ENCODE measurements at regions not wholly inside any gene's neighbourhood (a gene's known extent, or its start where the extent isn't known, plus 50 kb on each side); places are given as distances from the start of the nearest gene placed in this dataset.

- H4K20me1 ChIP-seq (ENCODE audit: insufficient read depth, low read length, poor library complexity, severe bottlenecking), result no peaks in the 10 kb centered on the region
- TF ChIP-seq, protein P1, sequence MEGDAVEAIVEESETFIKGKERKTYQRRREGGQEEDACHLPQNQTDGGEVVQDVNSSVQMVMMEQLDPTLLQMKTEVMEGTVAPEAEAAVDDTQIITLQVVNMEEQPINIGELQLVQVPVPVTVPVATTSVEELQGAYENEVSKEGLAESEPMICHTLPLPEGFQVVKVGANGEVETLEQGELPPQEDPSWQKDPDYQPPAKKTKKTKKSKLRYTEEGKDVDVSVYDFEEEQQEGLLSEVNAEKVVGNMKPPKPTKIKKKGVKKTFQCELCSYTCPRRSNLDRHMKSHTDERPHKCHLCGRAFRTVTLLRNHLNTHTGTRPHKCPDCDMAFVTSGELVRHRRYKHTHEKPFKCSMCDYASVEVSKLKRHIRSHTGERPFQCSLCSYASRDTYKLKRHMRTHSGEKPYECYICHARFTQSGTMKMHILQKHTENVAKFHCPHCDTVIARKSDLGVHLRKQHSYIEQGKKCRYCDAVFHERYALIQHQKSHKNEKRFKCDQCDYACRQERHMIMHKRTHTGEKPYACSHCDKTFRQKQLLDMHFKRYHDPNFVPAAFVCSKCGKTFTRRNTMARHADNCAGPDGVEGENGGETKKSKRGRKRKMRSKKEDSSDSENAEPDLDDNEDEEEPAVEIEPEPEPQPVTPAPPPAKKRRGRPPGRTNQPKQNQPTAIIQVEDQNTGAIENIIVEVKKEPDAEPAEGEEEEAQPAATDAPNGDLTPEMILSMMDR (conservative IDR thresholded peaks at IDR 0.05; ENCODE audit: low read length), result no peak
- TF ChIP-seq EZH2phosphoT487 (IDR thresholded peaks at IDR 0.05; ENCODE audit: borderline replicate concordance), result no peak
- no peaks in the 10 kb centered on the region for H3K9me2 ChIP-seq (replicated peaks; ENCODE audit: low read depth, low read length)
- H3K36me3 ChIP-seq (ENCODE audit: insufficient read depth, low read length), result no peaks in the 10 kb centered on the region
- no peak overlapping the region for H3K4me3 ChIP-seq (ENCODE audit: low read length, poor library complexity, severe bottlenecking)
- H2AFZ ChIP-seq (ENCODE audit: low read length), result no peak overlapping the region
- H3K4me1 ChIP-seq (ENCODE audit: insufficient read depth, low read length, poor library complexity, severe bottlenecking), result peaks cover 41% of the 10 kb centered on the region
- no peaks in the 10 kb centered on the region for H3K27me3 ChIP-seq (ENCODE audit: insufficient read depth, low read length, poor library complexity, severe bottlenecking)
- H3K79me2 ChIP-seq (ENCODE audit: insufficient read depth, low read length), result peaks cover 17% of the 10 kb centered on the region; the same call in 1 of the 2 replicates
- H3K4me2 ChIP-seq (ENCODE audit: low read depth, low read length, poor library complexity, severe bottlenecking), result no peak overlapping the region
- H3F3A ChIP-seq (ENCODE audit: low read depth), result no peaks in the 10 kb centered on the region
- no peaks in the 10 kb centered on the region for H3K9me3 ChIP-seq (ENCODE audit: insufficient read depth, low read depth, low read length)
- H3K9ac ChIP-seq (ENCODE audit: low read depth, low read length, poor library complexity, severe bottlenecking), result no peak overlapping the region
Observed at GRCh38 chr6:56759521-56759920, 116.8 kb upstream of the DST start.

GRCh38 chr6:56758553-56758952 is 115.9 kb upstream of the DST start:
- Histone ChIP-seq H3K4me1 (ENCODE audit: insufficient read depth, low read length, poor library complexity, severe bottlenecking) (peaks cover 44% of the 10 kb centered on the region), H3K9me2 (replicated peaks; ENCODE audit: low read depth, low read length) (no peaks in the 10 kb centered on the region), H3K9me3 (ENCODE audit: insufficient read depth, low read depth, low read length) (no peaks in the 10 kb centered on the region), H4K20me1 (ENCODE audit: insufficient read depth, low read length, poor library complexity, severe bottlenecking) (no peaks in the 10 kb centered on the region), H3K9ac (ENCODE audit: low read depth, low read length, poor library complexity, severe bottlenecking) (no peak overlapping the region), H3K4me3 (ENCODE audit: low read length, poor library complexity, severe bottlenecking) (no peak overlapping the region), H3K36me3 (ENCODE audit: insufficient read depth, low read length) (no peaks in the 10 kb centered on the region), H3F3A (ENCODE audit: low read depth) (no peaks in the 10 kb centered on the region), H3K79me2 (ENCODE audit: insufficient read depth, low read length) (peaks cover 17% of the 10 kb centered on the region; the same call in 1 of the 2 replicates), H3K27me3 (ENCODE audit: insufficient read depth, low read length, poor library complexity, severe bottlenecking) (no peaks in the 10 kb centered on the region), H3K4me2 (ENCODE audit: low read depth, low read length, poor library complexity, severe bottlenecking) (no peak overlapping the region), H2AFZ (ENCODE audit: low read length) (no peak overlapping the region)
- TF ChIP-seq, protein P1 (conservative IDR thresholded peaks at IDR 0.05; ENCODE audit: low read length), result no peak
- TF ChIP-seq EZH2phosphoT487 (IDR thresholded peaks at IDR 0.05; ENCODE audit: borderline replicate concordance), result no peak

DNA sequence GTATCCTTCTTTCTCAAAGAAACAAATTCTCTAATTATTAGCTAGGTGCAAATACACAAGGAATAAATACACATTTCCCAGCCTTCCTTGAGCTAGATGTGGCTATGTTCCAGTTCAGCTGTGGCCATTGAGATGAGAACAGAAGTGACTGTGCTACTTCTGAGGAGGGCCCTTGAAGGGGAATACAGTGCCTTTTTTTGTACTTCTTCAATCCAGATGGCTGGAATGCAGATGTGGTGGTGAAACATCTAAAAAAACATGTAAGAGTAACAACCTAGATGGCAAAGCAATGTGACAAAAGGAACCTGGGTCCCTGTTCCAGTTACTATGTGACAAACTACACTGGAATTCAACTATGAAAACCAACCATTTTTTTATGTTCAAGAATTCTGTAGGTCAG is 115.4 kb upstream of the DST start:
- Histone ChIP-seq H3K4me2 (ENCODE audit: low read depth, low read length, poor library complexity, severe bottlenecking) (peak overlapping the region; percentile 25), H3K9me3 (ENCODE audit: insufficient read depth, low read depth, low read length) (no peaks in the 10 kb centered on the region), H3K9ac (ENCODE audit: low read depth, low read length, poor library complexity, severe bottlenecking) (no peak overlapping the region), H3K79me2 (ENCODE audit: insufficient read depth, low read length) (peaks cover 17% of the 10 kb centered on the region; the same call in 1 of the 2 replicates), H3K36me3 (ENCODE audit: insufficient read depth, low read length) (no peaks in the 10 kb centered on the region), H2AFZ (ENCODE audit: low read length) (peak overlapping the region; percentile 19; the same call in 1 of the 2 replicates), H3K4me3 (ENCODE audit: low read length, poor library complexity, severe bottlenecking) (no peak overlapping the region), H3K9me2 (replicated peaks; ENCODE audit: low read depth, low read length) (no peaks in the 10 kb centered on the region), H3K27me3 (ENCODE audit: insufficient read depth, low read length, poor library complexity, severe bottlenecking) (no peaks in the 10 kb centered on the region), H3K4me1 (ENCODE audit: insufficient read depth, low read length, poor library complexity, severe bottlenecking) (peaks cover 49% of the 10 kb centered on the region), H3F3A (ENCODE audit: low read depth) (no peaks in the 10 kb centered on the region), H4K20me1 (ENCODE audit: insufficient read depth, low read length, poor library complexity, severe bottlenecking) (no peaks in the 10 kb centered on the region)
- TF ChIP-seq, protein P1 (conservative IDR thresholded peaks at IDR 0.05; ENCODE audit: low read length), result no peak
- no peak for TF ChIP-seq EZH2phosphoT487 (IDR thresholded peaks at IDR 0.05; ENCODE audit: borderline replicate concordance)
